Sigmoid colon (tissue), 4 donors: ENCODE measurements at regions not wholly inside any gene's neighbourhood (a gene's known extent, or its start where the extent isn't known, plus 50 kb on each side); places are given as distances from the start of the nearest gene placed in this dataset.

Experiments
- CTCF ChIP-seq, 4 experiments: fragments of 450-650 bp in 3 of 4; fragments of 200-600 bp in 1 of 4; IDR thresholded peaks; one replicate each; pipeline ENCODE4 v1.5.1; 2016 to 2019; ENCODE audit warnings: antibody characterized with exemption in 4 of 4, mild to moderate bottlenecking in 3 of 4, moderate library complexity in 2 of 4
- POLR2A ChIP-seq, 2 donors: fragments of 450-650 bp; IDR thresholded peaks; one replicate each; pipeline ENCODE4 v1.6.1; 2016; ENCODE audit warnings: antibody characterized with exemption in 2 of 2, mild to moderate bottlenecking in 2 of 2, moderate library complexity in 2 of 2
- POLR2AphosphoS5 ChIP-seq, 4 donors: sonication (generic); formaldehyde crosslinking; IDR thresholded peaks; one replicate each; pipeline ENCODE4 v1.6.1; 2017; ENCODE audit warnings: antibody characterized with exemption in 4 of 4

DNA sequence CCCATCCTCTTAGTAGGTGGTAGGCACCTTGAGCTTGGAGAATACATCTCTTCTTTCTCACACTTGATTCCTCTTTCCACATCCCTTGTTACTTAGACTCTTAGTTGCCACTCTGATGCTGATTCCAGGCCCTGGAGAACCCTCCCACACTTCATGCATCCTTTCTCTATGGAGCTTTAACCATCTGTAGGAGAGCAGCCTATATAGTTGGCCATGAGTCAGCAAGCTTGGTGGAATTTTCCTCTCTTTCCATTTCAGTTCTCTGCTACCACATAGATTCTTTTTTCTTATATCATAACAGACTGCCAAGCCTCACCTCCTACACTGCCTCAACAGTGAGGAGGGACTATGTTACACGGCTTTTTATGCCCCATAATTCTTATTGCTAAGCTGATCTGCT is 851.6 kb upstream of the CDH2 start:
- TF ChIP-seq CTCF (IDR thresholded peaks at IDR 0.05) (no peak), POLR2AphosphoS5 (IDR thresholded peaks at IDR 0.05) (no peak), POLR2A (IDR thresholded peaks at IDR 0.05) (no peak)
